ENCODE measurements at regions not wholly inside any gene's neighbourhood (a gene's known extent, or its start where the extent isn't known, plus 50 kb on each side); places are given as distances from the start of the nearest gene placed in this dataset.

DNA sequence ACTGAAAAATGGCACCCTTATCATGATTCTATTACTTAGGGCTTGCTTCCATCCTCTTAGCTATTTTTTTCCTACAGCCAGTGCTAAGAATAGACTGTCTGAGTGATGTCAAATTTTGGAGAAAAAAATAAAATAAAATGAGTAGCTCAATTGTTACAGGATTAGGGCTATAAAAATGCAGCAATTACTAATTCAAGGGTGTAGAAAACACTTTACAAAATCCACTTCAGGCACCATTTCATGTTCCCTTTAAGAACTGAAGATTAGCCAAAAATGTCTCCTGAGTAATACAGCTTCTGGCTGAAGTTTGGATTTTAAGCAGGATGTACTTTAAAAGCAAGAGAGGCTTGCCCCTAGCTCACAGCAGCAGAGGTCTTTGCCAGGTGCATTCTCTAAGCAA lies 240.5 kb upstream of the IRX1 start:
- TF ChIP-seq, protein P1, sequence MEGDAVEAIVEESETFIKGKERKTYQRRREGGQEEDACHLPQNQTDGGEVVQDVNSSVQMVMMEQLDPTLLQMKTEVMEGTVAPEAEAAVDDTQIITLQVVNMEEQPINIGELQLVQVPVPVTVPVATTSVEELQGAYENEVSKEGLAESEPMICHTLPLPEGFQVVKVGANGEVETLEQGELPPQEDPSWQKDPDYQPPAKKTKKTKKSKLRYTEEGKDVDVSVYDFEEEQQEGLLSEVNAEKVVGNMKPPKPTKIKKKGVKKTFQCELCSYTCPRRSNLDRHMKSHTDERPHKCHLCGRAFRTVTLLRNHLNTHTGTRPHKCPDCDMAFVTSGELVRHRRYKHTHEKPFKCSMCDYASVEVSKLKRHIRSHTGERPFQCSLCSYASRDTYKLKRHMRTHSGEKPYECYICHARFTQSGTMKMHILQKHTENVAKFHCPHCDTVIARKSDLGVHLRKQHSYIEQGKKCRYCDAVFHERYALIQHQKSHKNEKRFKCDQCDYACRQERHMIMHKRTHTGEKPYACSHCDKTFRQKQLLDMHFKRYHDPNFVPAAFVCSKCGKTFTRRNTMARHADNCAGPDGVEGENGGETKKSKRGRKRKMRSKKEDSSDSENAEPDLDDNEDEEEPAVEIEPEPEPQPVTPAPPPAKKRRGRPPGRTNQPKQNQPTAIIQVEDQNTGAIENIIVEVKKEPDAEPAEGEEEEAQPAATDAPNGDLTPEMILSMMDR (conservative IDR thresholded peaks at IDR 0.05 in 1 of 2, IDR thresholded peaks at IDR 0.05 in 1 of 2; ENCODE audit: low read depth in 1 of 2, low read length in 2 of 2): no peak
- TF ChIP-seq EZH2 (IDR thresholded peaks at IDR 0.05; ENCODE audit: low read length, missing control alignments): no peak

DNA sequence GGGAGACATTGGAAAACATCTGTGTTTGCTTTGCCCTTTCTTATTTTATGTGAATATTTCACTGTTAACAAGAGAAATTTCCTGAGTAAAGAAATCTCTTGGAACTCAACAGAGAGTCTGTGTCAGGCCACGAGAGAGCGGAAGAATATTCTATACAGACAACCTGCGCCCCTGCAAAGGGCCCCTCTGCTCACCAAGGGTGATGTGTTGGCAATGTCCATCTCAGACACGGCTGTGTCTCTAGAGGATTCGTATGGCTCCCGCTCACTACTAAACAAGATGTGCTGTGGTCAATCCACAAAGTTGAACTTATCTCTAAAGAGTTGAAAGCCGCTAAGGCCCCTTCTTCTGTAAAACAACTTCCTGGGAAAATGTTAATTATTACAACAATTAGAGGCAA lies 241.0 kb upstream of the IRX1 start:
- H3K4me1 ChIP-seq (ENCODE audit: control insufficient read depth, extremely low read depth, insufficient read depth, low read length): no peaks in the 10 kb centered on the region
- H3K36me3 ChIP-seq (ENCODE audit: control insufficient read depth, insufficient read depth, low read length): no peaks in the 10 kb centered on the region
- no peak overlapping the region for H3K9ac ChIP-seq (ENCODE audit: insufficient read depth, low read length)
- no peak for DNase-seq (ENCODE audit: low read depth in 2 of 2)
- no peak overlapping the region for H3K27ac ChIP-seq (ENCODE audit: insufficient read depth, low read length)
- H3K4me3 ChIP-seq (replicated peaks in 1 of 4; ENCODE audit: control extremely low read depth in 1 of 4, insufficient read depth in 1 of 4, low read depth in 3 of 4, low read length in 4 of 4): no peak overlapping the region
- H3K9me3 ChIP-seq (ENCODE audit: control insufficient read depth, insufficient read depth, low read depth, low read length): no peaks in the 10 kb centered on the region
- no peaks in the 10 kb centered on the region for H4K20me1 ChIP-seq (ENCODE audit: control insufficient read depth, extremely low read depth, insufficient read depth, low read length)
- H3K27me3 ChIP-seq (ENCODE audit: control insufficient read depth, insufficient read depth, low read length): no peaks in the 10 kb centered on the region
- no peaks in the 10 kb centered on the region for H3K79me2 ChIP-seq (ENCODE audit: control insufficient read depth, insufficient read depth, low read length)
- no peak overlapping the region for H3K4me2 ChIP-seq (ENCODE audit: extremely low read depth, insufficient read depth, low read length)
- no peak for TF ChIP-seq EZH2 (IDR thresholded peaks at IDR 0.05; ENCODE audit: low read length, missing control alignments)
- TF ChIP-seq, protein P1 (conservative IDR thresholded peaks at IDR 0.05 in 1 of 2, IDR thresholded peaks at IDR 0.05 in 1 of 2; ENCODE audit: low read depth in 1 of 2, low read length in 2 of 2): no peak
- H2AFZ ChIP-seq (ENCODE audit: low read length): no peak overlapping the region

More for the DNA sequence above, 240.5 kb upstream of the IRX1 start:
- no peak overlapping the region for H3K4me2 ChIP-seq (ENCODE audit: extremely low read depth, insufficient read depth, low read length)
- no peak overlapping the region for H3K27ac ChIP-seq (ENCODE audit: insufficient read depth, low read length)
- H2AFZ ChIP-seq (ENCODE audit: low read length): no peak overlapping the region
- no peaks in the 10 kb centered on the region for H4K20me1 ChIP-seq (ENCODE audit: control insufficient read depth, extremely low read depth, insufficient read depth, low read length)
- H3K4me1 ChIP-seq (ENCODE audit: control insufficient read depth, extremely low read depth, insufficient read depth, low read length): no peaks in the 10 kb centered on the region
- H3K79me2 ChIP-seq (ENCODE audit: control insufficient read depth, insufficient read depth, low read length): no peaks in the 10 kb centered on the region
- DNase-seq (ENCODE audit: low read depth in 2 of 2): no peak
- no peaks in the 10 kb centered on the region for H3K27me3 ChIP-seq (ENCODE audit: control insufficient read depth, insufficient read depth, low read length)
- H3K9me3 ChIP-seq (ENCODE audit: control insufficient read depth, insufficient read depth, low read depth, low read length): no peaks in the 10 kb centered on the region
- no peak overlapping the region for H3K9ac ChIP-seq (ENCODE audit: insufficient read depth, low read length)
- H3K36me3 ChIP-seq (ENCODE audit: control insufficient read depth, insufficient read depth, low read length): no peaks in the 10 kb centered on the region
- H3K4me3 ChIP-seq (replicated peaks in 1 of 4; ENCODE audit: control extremely low read depth in 1 of 4, insufficient read depth in 1 of 4, low read depth in 3 of 4, low read length in 4 of 4): no peak overlapping the region

DNA sequence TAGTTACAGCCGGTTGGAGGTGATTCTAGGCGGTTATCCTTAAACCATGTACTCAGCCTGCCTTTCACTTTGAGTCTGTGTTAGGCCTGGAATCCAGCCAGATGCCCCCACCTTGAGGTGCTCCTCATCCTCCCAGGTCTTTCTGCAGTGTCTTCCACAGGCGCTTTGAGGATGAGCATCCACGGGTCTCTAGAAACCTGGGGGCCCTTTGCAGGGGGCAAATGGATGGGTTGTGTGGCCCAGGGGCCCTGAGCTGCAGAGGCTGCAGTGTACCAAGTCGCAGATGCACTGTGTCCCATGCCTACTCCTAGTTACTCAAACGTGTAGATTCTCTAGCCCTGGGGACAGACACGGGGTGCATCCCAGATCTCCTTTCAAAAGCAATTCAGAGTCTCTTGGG lies 242.1 kb upstream of the IRX1 start:
- no peak overlapping the region for H2AFZ ChIP-seq (ENCODE audit: low read length)
- no peaks in the 10 kb centered on the region for H3K79me2 ChIP-seq (ENCODE audit: control insufficient read depth, insufficient read depth, low read length)
- H3K27me3 ChIP-seq (ENCODE audit: control insufficient read depth, insufficient read depth, low read length): no peaks in the 10 kb centered on the region
- no peak overlapping the region for H3K4me3 ChIP-seq (replicated peaks in 1 of 4; ENCODE audit: control extremely low read depth in 1 of 4, insufficient read depth in 1 of 4, low read depth in 3 of 4, low read length in 4 of 4)
- TF ChIP-seq, protein P1 (conservative IDR thresholded peaks at IDR 0.05 in 1 of 2, IDR thresholded peaks at IDR 0.05 in 1 of 2; ENCODE audit: low read depth in 1 of 2, low read length in 2 of 2): no peak
- TF ChIP-seq EZH2 (IDR thresholded peaks at IDR 0.05; ENCODE audit: low read length, missing control alignments): no peak
- no peak overlapping the region for H3K4me2 ChIP-seq (ENCODE audit: extremely low read depth, insufficient read depth, low read length)
- H4K20me1 ChIP-seq (ENCODE audit: control insufficient read depth, extremely low read depth, insufficient read depth, low read length): no peaks in the 10 kb centered on the region
- H3K9ac ChIP-seq (ENCODE audit: insufficient read depth, low read length): no peak overlapping the region
- H3K36me3 ChIP-seq (ENCODE audit: control insufficient read depth, insufficient read depth, low read length): no peaks in the 10 kb centered on the region
- H3K27ac ChIP-seq (ENCODE audit: insufficient read depth, low read length): no peak overlapping the region
- H3K4me1 ChIP-seq (ENCODE audit: control insufficient read depth, extremely low read depth, insufficient read depth, low read length): no peaks in the 10 kb centered on the region
- DNase-seq (ENCODE audit: low read depth in 2 of 2): no peak
- no peaks in the 10 kb centered on the region for H3K9me3 ChIP-seq (ENCODE audit: control insufficient read depth, insufficient read depth, low read depth, low read length)
